ENCODE measurements at regions not wholly inside any gene's neighbourhood (a gene's known extent, or its start where the extent isn't known, plus 50 kb on each side); places are given as distances from the start of the nearest gene placed in this dataset.

DNA sequence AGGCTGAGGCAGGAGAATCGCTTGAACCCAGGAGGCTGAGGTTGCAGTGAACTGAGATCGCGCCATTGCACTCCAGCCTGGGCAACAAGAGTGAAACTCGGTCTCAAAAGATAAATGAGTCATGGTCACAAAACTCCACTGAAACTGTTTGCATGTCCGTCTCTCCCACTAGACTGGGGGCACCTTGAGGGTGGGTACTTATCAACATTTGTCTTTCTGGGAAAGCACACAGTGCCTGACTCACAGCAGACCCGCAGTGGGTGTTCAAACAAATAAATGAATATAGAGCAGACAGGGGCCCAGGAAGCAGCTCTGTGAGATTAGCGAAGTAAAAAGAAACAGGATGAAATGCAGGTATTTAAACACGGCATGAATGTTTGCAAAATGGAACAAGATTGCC is 211.1 kb upstream of the GATA6 start:
- no peak overlapping the region for H3K27ac Mint-ChIP-seq
- H3K27me3 Mint-ChIP-seq (ENCODE audit: insufficient read depth, low read depth): peaks cover 5% of the 10 kb centered on the region
- Histone ChIP-seq H3K4me2 (no peak overlapping the region), H3K36me3 (no peaks in the 10 kb centered on the region), H3K27ac (no peak overlapping the region), H3F3A (ENCODE audit: low read depth) (no peaks in the 10 kb centered on the region), H3K9ac (no peak overlapping the region), H3K4me3 (no peak overlapping the region), H2AFZ (replicated peaks) (no peak overlapping the region), H3K27me3 (peaks cover 6% of the 10 kb centered on the region), H4K20me1 (ENCODE audit: low read depth) (no peaks in the 10 kb centered on the region), H3K79me2 (ENCODE audit: low read depth) (no peaks in the 10 kb centered on the region), H3K4me1 (no peaks in the 10 kb centered on the region), H3K9me3 (ENCODE audit: low read depth) (peaks cover 5% of the 10 kb centered on the region)
- peaks cover 8% of the 10 kb centered on the region for H3K9me3 Mint-ChIP-seq
- TF ChIP-seq, protein P1, sequence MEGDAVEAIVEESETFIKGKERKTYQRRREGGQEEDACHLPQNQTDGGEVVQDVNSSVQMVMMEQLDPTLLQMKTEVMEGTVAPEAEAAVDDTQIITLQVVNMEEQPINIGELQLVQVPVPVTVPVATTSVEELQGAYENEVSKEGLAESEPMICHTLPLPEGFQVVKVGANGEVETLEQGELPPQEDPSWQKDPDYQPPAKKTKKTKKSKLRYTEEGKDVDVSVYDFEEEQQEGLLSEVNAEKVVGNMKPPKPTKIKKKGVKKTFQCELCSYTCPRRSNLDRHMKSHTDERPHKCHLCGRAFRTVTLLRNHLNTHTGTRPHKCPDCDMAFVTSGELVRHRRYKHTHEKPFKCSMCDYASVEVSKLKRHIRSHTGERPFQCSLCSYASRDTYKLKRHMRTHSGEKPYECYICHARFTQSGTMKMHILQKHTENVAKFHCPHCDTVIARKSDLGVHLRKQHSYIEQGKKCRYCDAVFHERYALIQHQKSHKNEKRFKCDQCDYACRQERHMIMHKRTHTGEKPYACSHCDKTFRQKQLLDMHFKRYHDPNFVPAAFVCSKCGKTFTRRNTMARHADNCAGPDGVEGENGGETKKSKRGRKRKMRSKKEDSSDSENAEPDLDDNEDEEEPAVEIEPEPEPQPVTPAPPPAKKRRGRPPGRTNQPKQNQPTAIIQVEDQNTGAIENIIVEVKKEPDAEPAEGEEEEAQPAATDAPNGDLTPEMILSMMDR (IDR thresholded peaks at IDR 0.05): no peak
- no peak for TF ChIP-seq EZH2 (IDR thresholded peaks at IDR 0.05)
- no peaks in the 10 kb centered on the region for H3K36me3 Mint-ChIP-seq
- no peaks in the 10 kb centered on the region for H3K4me1 Mint-ChIP-seq
- H3K4me3 Mint-ChIP-seq: no peak overlapping the region
- no peak for DNase-seq (ENCODE audit: low spot score)

DNA sequence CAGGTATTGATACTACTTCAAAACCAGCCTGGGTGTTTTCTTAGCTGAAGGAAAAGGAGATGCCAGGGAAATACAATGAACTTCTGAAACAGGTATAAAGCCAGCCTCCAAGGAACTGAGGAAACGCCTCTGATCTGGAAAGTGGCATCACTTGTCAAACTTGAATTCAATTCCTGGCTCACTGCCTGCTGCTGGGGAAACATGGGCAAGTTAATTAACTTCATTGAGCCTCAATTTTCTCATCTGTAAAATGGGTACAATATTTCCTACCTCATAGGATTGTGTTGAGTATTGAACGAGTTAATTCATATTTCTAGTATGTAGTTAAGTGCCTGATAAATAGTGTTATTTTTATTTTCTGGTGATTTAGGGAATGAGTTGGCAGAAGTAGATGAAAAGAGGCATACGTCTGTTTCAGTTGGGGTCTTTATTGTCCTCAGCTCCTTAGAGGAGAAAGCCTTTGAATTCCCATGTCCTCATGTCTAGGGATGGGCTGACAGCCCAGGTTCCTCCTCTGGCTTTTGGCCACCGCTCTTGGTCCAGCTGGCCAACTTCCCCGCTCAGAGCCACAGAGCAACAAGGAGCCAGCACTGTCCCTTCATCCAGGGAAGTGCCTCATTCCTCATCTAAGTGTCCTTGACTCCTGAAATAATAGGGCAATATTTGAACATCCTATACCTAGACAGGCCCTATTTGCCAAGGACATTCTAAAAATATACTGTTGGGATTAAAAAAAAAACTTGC is 210.5 kb upstream of the GATA6 start:
- no peaks in the 10 kb centered on the region for H3F3A ChIP-seq (ENCODE audit: low read depth)

DNA sequence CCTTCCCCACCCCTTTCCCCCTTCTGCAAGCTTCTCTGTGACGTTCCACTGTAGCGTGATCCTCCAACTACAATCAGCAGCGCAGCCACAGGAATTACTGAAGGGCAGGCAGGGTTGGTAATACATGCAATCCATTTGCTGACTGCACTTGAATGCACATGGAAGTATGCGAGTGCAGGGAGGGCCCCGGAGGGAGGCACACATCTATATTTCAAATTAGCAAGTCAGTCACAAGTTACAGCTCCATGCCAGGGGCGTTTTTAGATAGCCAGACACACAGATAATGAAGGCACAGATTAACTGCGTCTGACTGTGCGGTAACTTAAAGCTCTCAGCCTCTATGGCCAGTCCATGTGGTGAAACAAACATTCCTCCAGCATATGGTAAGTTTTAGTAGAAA is 209.2 kb upstream of the GATA6 start:
- Mint-ChIP-seq H3K27me3 (ENCODE audit: insufficient read depth, low read depth) (peaks cover 5% of the 10 kb centered on the region), H3K36me3 (no peaks in the 10 kb centered on the region), H3K9me3 (peaks cover 5% of the 10 kb centered on the region), H3K4me3 (no peak overlapping the region), H3K4me1 (no peaks in the 10 kb centered on the region), H3K27ac (no peak overlapping the region)
- Histone ChIP-seq H3K4me3 (no peak overlapping the region), H3K27ac (no peak overlapping the region), H3K36me3 (no peaks in the 10 kb centered on the region), H3K4me1 (no peaks in the 10 kb centered on the region), H3F3A (ENCODE audit: low read depth) (no peaks in the 10 kb centered on the region), H3K27me3 (no peaks in the 10 kb centered on the region), H3K4me2 (no peak overlapping the region), H4K20me1 (ENCODE audit: low read depth) (no peaks in the 10 kb centered on the region), H3K79me2 (ENCODE audit: low read depth) (no peaks in the 10 kb centered on the region), H2AFZ (replicated peaks) (no peak overlapping the region), H3K9ac (no peak overlapping the region), H3K9me3 (ENCODE audit: low read depth) (no peaks in the 10 kb centered on the region)
- DNase-seq (ENCODE audit: low spot score): no peak
- TF ChIP-seq, protein P1 (IDR thresholded peaks at IDR 0.05): no peak
- no peak for TF ChIP-seq EZH2 (IDR thresholded peaks at IDR 0.05)
- TF ChIP-seq EZH2phosphoT487 (IDR thresholded peaks at IDR 0.05): no peak

More for the DNA sequence above, 210.5 kb upstream of the GATA6 start:
- Histone ChIP-seq H3K79me2 (ENCODE audit: low read depth) (no peaks in the 10 kb centered on the region), H3K4me1 (no peaks in the 10 kb centered on the region), H3K9me3 (ENCODE audit: low read depth) (peaks cover 5% of the 10 kb centered on the region), H3K36me3 (no peaks in the 10 kb centered on the region), H3K27me3 (peaks cover 6% of the 10 kb centered on the region), H3K4me2 (no peak overlapping the region), H3K4me3 (no peak overlapping the region), H4K20me1 (ENCODE audit: low read depth) (no peaks in the 10 kb centered on the region), H3K9ac (no peak overlapping the region), H3K27ac (no peak overlapping the region), H2AFZ (replicated peaks) (no peak overlapping the region)
- Mint-ChIP-seq H3K4me1 (no peaks in the 10 kb centered on the region), H3K9me3 (peaks cover 7% of the 10 kb centered on the region), H3K27me3 (ENCODE audit: insufficient read depth, low read depth) (peaks cover 5% of the 10 kb centered on the region), H3K4me3 (no peak overlapping the region), H3K27ac (no peak overlapping the region), H3K36me3 (no peaks in the 10 kb centered on the region)
- DNase-seq (ENCODE audit: low spot score): no peak
- TF ChIP-seq, protein P1 (IDR thresholded peaks at IDR 0.05): no peak
- TF ChIP-seq EZH2phosphoT487 (IDR thresholded peaks at IDR 0.05) (no peak), EZH2 (IDR thresholded peaks at IDR 0.05) (no peak)

Data from neural progenitor cell (in vitro differentiated cells).